Endothelial cell (in vitro differentiated cells): ENCODE measurements at regions not wholly inside any gene's neighbourhood (a gene's known extent, or its start where the extent isn't known, plus 50 kb on each side); places are given as distances from the start of the nearest gene placed in this dataset.

ENCODE experiments used
- DNase-seq: peaks from one replicate; pipeline ENCODE4 v3.0.0; 2021; ENCODE audit warnings: low spot score
- H3K27ac Mint-ChIP-seq: one replicate; pipeline ENCODE4 v1.8.0; 2021; ENCODE audit warnings: mixed read lengths, inconsistent platforms; ENCODE audit not compliant: unreplicated experiment
- H3K27me3 Mint-ChIP-seq: one replicate; pipeline ENCODE4 v1.8.0; 2021; ENCODE audit warnings: mild to moderate bottlenecking, moderate library complexity, mixed read lengths, inconsistent platforms; ENCODE audit not compliant: unreplicated experiment
- H3K36me3 Mint-ChIP-seq: one replicate; pipeline ENCODE4 v1.8.0; 2021; ENCODE audit warnings: mild to moderate bottlenecking, low read depth, mixed read lengths, inconsistent platforms; ENCODE audit not compliant: unreplicated experiment
- H3K4me1 Mint-ChIP-seq: one replicate; pipeline ENCODE4 v1.8.0; 2021; ENCODE audit warnings: mild to moderate bottlenecking, mixed read lengths, inconsistent platforms; ENCODE audit not compliant: unreplicated experiment
- H3K4me3 Mint-ChIP-seq: one replicate; pipeline ENCODE4 v1.8.0; 2021; ENCODE audit warnings: mild to moderate bottlenecking, mixed read lengths, inconsistent platforms; ENCODE audit not compliant: unreplicated experiment
- H3K9me3 Mint-ChIP-seq: one replicate; pipeline ENCODE4 v1.8.0; 2021; ENCODE audit warnings: mixed read lengths, inconsistent platforms; ENCODE audit not compliant: unreplicated experiment
- TF ChIP-seq, protein P1 (sequence below): fragments of 200-600 bp; sonication (generic); IDR thresholded peaks from one replicate; pipeline ENCODE4 v1.5.0; 2021; ENCODE audit warnings: antibody characterized with exemption; ENCODE audit not compliant: unreplicated experiment

DNA sequence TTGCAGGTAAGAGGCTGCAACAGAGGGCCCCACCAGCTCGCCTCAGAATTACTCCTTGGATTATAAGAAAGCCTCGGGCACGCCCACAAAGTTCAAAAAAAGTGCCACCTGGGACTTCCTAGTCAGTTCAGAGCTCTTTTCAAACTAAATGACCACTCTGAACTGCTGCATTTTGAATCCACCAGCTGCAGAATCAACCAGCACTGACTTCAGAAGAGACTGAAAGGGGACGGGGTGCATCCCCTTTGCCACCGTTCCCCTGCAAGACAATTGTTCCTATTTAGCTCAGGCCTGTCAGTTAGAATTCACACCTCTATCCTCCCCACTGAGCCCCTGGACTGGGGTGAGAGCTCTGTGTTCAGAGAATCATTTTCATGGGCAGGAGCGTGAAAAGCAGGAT is 181.4 kb upstream of the GADL1 start:
- TF ChIP-seq, protein P1, sequence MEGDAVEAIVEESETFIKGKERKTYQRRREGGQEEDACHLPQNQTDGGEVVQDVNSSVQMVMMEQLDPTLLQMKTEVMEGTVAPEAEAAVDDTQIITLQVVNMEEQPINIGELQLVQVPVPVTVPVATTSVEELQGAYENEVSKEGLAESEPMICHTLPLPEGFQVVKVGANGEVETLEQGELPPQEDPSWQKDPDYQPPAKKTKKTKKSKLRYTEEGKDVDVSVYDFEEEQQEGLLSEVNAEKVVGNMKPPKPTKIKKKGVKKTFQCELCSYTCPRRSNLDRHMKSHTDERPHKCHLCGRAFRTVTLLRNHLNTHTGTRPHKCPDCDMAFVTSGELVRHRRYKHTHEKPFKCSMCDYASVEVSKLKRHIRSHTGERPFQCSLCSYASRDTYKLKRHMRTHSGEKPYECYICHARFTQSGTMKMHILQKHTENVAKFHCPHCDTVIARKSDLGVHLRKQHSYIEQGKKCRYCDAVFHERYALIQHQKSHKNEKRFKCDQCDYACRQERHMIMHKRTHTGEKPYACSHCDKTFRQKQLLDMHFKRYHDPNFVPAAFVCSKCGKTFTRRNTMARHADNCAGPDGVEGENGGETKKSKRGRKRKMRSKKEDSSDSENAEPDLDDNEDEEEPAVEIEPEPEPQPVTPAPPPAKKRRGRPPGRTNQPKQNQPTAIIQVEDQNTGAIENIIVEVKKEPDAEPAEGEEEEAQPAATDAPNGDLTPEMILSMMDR, result no peak
- DNase-seq, result no peak
- Mint-ChIP-seq H3K9me3 (no peaks in the 10 kb centered on the region), H3K4me1 (no peaks in the 10 kb centered on the region), H3K4me3 (no peak overlapping the region), H3K36me3 (no peaks in the 10 kb centered on the region), H3K27me3 (no peaks in the 10 kb centered on the region), H3K27ac (no peak overlapping the region)

DNA sequence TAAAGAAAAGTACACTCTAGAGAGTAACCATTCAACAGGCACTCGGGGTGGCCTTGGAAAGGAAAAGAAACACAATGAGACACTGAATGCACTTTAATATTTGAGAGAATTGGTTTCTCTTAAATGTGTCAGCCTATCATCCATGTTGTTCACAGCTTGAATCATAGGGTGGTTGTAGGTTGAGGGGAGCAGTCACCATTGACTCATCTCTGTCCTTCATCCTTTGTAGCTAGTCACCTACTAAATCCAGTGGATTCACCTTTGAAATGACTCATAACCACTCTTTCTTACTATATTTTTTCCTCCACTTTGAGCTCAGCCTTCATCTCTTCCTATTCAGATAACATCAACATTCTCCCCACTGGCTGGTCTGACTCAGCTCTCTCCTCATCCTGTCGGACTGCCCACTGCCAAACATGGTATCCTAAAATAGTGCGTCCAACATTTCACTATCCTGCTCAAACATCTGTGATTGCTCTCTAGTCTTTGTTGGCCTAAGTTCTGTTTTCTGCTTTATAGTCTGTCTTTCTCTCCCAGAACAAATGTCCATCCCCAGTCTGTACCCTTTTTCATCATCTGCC is 182.7 kb upstream of the GADL1 start:
- Mint-ChIP-seq H3K36me3 (no peaks in the 10 kb centered on the region), H3K4me3 (no peak overlapping the region), H3K27me3 (no peaks in the 10 kb centered on the region), H3K4me1 (no peaks in the 10 kb centered on the region), H3K27ac (no peak overlapping the region), H3K9me3 (no peaks in the 10 kb centered on the region)
- DNase-seq, result no peak
- TF ChIP-seq, protein P1, result no peak

DNA sequence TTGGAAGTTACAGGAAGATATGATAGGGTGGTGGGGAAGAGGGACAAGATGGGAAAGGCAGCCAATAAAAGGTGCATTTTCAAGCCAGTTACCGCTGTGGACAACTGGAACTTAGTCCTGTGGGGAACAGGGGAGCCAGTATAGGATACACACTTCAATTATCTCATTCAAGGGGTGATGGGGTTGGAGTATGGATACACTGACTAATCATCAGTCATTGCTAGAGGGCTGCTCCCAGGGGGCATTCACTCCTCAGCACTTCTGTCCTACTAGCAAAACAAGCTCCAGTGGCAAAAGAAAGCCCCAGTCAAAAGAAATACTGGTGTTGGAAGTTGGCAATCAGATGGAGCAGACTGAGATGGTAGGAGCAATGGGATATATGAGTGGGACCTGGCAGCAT is 183.4 kb upstream of the GADL1 start:
- TF ChIP-seq, protein P1, result no peak
- no peaks in the 10 kb centered on the region for H3K4me1 Mint-ChIP-seq
- H3K27me3 Mint-ChIP-seq, result no peaks in the 10 kb centered on the region
- H3K36me3 Mint-ChIP-seq, result no peaks in the 10 kb centered on the region
- H3K4me3 Mint-ChIP-seq, result no peak overlapping the region
- no peak overlapping the region for H3K27ac Mint-ChIP-seq
- no peak for DNase-seq
- no peaks in the 10 kb centered on the region for H3K9me3 Mint-ChIP-seq

DNA sequence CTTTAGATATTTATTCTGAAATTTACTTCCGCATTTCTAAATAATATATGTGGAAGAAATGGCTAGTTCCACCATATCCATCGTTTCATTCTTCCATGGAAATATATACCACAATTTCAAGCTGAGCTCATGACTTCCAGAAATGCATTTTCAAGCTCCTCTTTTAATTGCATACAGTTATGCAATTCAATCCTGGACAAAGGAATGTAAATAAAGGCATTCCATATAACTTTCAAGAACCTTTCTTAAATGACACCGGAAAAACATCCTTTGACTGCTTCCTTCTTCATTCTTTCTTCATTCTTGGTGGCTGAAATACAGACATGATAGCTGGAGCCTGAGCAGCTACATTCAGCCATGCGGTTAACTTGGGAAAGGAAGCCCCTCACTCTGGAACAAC is 185.2 kb upstream of the GADL1 start:
- H3K4me3 Mint-ChIP-seq, result no peak overlapping the region
- no peak overlapping the region for H3K27ac Mint-ChIP-seq
- no peaks in the 10 kb centered on the region for H3K27me3 Mint-ChIP-seq
- no peaks in the 10 kb centered on the region for H3K36me3 Mint-ChIP-seq
- no peaks in the 10 kb centered on the region for H3K4me1 Mint-ChIP-seq
- no peaks in the 10 kb centered on the region for H3K9me3 Mint-ChIP-seq
- TF ChIP-seq, protein P1, result no peak
- DNase-seq, result no peak

DNA sequence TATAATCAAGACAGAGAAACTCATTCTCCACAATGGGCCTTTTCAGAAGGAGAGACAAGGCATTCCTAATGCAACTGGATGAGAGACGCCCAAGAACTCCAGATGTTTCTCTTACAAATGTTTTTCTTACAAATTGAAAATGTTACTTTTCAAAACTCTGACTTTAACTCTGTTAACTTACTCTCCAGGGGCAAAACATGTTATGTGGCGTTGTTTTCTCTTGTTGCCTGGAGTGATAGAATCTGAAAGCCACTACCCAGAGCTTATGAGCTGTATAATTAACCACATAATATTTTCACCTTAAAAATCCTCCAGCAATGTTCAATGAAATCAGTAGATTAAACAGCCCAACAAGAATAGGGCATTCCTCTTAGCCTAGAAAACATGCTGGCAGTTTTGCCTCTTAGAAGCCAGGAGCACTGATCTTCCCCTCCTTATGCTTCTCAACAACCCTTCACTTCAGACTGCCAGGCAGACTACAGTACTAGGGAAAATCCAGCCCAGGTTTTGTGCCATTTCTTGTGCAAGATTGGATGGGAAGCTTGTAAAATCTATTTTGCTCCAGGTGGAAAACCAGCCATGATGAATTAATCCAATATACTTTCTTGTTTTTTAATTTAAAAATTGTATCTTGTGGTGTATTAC is 186.7 kb upstream of the GADL1 start:
- no peaks in the 10 kb centered on the region for H3K27me3 Mint-ChIP-seq
- H3K9me3 Mint-ChIP-seq, result no peaks in the 10 kb centered on the region
- no peak for DNase-seq
- H3K4me1 Mint-ChIP-seq, result no peaks in the 10 kb centered on the region
- H3K27ac Mint-ChIP-seq, result no peak overlapping the region
- H3K36me3 Mint-ChIP-seq, result no peaks in the 10 kb centered on the region
- H3K4me3 Mint-ChIP-seq, result no peak overlapping the region
- TF ChIP-seq, protein P1, result no peak
